ENCODE measurements at regions not wholly inside any gene's neighbourhood (a gene's known extent, or its start where the extent isn't known, plus 50 kb on each side); places are given as distances from the start of the nearest gene placed in this dataset.

- DNase-seq, result no peak
Observed at GRCh38 chr17:51496378-51496777, 236.0 kb downstream of the UTP18 start.

- no peak for DNase-seq
Observed at GRCh38 chr17:51499897-51500296, 239.6 kb downstream of the UTP18 start.

- no peak for DNase-seq
Observed at GRCh38 chr17:51500454-51500853, 240.1 kb downstream of the UTP18 start.

GRCh38 chr17:51505450-51505849, 245.1 kb downstream of the UTP18 start:
- no peak for DNase-seq

GRCh38 chr17:51507444-51507843, 247.1 kb downstream of the UTP18 start:
- no peak for DNase-seq

- DNase-seq, result no peak
Observed at GRCh38 chr17:51508048-51508447, 247.7 kb downstream of the UTP18 start.

GRCh38 chr17:51510940-51511339, 250.6 kb downstream of the UTP18 start:
- DNase-seq, result no peak

GRCh38 chr17:51512220-51512907, 252.0 kb downstream of the UTP18 start:
- DNase-seq, result no peak

GRCh38 chr17:51516924-51517323, 256.6 kb downstream of the UTP18 start:
- no peak for DNase-seq

GRCh38 chr17:51524524-51524923, 264.2 kb downstream of the UTP18 start:
- no peak for DNase-seq

- no peak for DNase-seq
Observed at GRCh38 chr17:51526507-51526906, 266.2 kb downstream of the UTP18 start.

GRCh38 chr17:51527225-51527982, 267.1 kb downstream of the UTP18 start:
- DNase-seq, result no peak

GRCh38 chr17:51528111-51528510, 267.8 kb downstream of the UTP18 start:
- DNase-seq, result no peak

- DNase-seq, result no peak
Observed at GRCh38 chr17:51533219-51533618, 272.9 kb downstream of the UTP18 start.

GRCh38 chr17:51533821-51534220, 273.5 kb downstream of the UTP18 start:
- no peak for DNase-seq

GRCh38 chr17:51536627-51537026, 276.3 kb downstream of the UTP18 start:
- DNase-seq, result no peak

- DNase-seq, result no peak
Observed at GRCh38 chr17:51537996-51538550, 277.7 kb downstream of the UTP18 start.

GRCh38 chr17:51540151-51540550, 279.8 kb downstream of the UTP18 start:
- no peak for DNase-seq

GRCh38 chr17:51541215-51541614, 280.9 kb downstream of the UTP18 start:
- DNase-seq, result no peak

- no peak for DNase-seq
Observed at GRCh38 chr17:51546114-51546513, 285.8 kb downstream of the UTP18 start.

GRCh38 chr17:51548125-51548524, 287.8 kb downstream of the UTP18 start:
- no peak for DNase-seq

GRCh38 chr17:51555153-51555552, 294.8 kb downstream of the UTP18 start:
- DNase-seq, result no peak

- DNase-seq, result no peak
Observed at GRCh38 chr17:51559778-51560177, 299.4 kb downstream of the UTP18 start.

GRCh38 chr17:51560398-51560797, 300.1 kb downstream of the UTP18 start:
- no peak for DNase-seq
